NCI-H1436 treated with DMSO at 0.1 percent for 48 hours (cell line): ENCODE measurements at regions not wholly inside any gene's neighbourhood (a gene's known extent, or its start where the extent isn't known, plus 50 kb on each side); places are given as distances from the start of the nearest gene placed in this dataset.
"Not testable (repeated sequence)": the region's sequence is repeated elsewhere in the genome, so short reads cannot be mapped to it uniquely, and the experiment has no call there.

ENCODE experiments used
- DNase-seq: peaks from one replicate; lab custom pipeline; 2025; lab: John Stamatoyannopoulos, UW

GRCh38 chr3:162411556-162411955 is 914.9 kb downstream of the OTOL1 start:
- DNase-seq, result not testable (repeated sequence)

- no peak for DNase-seq
Measured at GRCh38 chr3:162421721-162422120, 925.1 kb downstream of the OTOL1 start.

- DNase-seq, result no peak
Measured at GRCh38 chr3:162428192-162428591, 931.6 kb downstream of the OTOL1 start.

- no peak for DNase-seq
Measured at GRCh38 chr3:162435750-162436149, 939.1 kb downstream of the OTOL1 start.

DNA sequence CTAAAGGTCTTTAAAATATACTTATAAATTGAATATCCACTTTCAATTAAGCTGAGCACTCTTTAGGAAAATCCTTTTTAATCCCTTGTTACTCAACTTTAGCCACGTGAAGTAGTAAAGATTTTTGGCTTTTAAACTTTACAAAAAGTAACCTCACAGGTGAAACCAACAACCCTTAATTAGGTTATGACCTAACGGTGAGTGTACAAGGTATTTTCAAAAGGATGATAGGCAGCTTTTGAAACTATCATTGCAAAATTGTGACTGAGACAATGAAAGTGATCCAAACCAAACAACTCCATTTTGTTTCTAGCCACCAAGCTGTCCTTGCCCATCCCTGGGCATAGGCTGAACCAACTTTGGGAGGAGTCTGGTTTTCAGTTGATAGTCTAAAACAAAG is 940.2 kb downstream of the OTOL1 start:
- no peak for DNase-seq

DNA sequence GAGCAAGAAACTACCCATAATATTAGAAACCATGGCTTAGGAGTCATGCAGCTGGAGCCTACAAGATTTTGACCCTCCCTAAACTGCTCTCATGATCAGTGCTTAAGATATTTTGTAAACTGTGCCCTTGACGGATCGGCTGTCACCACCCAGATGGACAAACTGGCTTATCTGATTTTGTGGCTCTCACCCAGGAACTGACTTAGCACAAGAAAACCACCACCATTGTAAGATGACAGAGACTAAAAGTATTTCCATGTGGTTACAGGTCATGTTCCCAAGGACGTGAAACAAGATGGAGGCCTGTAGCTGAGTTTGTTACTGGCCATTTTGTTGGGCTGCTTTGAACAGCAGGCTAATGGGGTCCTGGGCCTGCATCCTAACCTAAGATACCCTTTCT is 940.9 kb downstream of the OTOL1 start:
- no peak for DNase-seq

- DNase-seq, result no peak
Measured at GRCh38 chr3:162441716-162442115, 945.1 kb downstream of the OTOL1 start.

DNA sequence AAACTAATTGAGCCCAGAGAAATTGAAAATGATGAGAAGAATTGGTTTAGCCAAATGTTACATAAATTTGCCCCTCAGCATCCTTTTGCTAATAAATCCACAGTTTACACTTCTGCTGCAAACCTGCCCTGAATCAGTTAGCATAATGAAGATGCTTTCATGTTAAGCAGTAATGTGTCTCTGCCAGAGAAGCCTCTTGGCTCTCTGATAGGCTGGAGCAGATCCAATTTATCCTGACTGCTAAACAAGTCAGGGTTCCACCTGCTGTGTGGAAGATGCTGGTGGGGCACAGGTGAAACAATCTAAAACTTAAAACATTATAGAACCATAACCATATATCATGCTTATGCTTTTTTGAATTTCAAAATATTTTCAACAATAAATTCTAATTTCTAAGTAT is 946.8 kb downstream of the OTOL1 start:
- DNase-seq, result no peak

DNA sequence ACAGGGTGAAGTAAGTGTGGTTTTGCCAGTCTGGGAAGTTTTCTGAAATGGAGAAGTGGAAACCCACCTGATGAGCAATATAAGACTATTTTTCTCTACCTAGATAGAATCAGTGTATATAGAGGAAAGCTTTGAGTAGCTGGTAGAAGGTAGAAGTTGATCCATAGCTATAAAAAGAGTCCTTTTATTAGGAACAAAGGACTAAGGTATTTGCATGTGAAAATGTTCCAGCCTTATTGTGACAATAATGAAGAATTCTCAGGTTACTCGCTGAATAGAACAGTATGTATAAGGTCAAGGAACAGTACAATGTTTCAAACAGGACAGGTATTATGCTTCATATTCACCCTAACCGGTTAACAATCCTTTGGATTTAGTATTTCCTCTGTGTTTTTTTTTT is 972.2 kb downstream of the OTOL1 start:
- no peak for DNase-seq

- no peak for DNase-seq
Measured at GRCh38 chr3:162487138-162487537, 990.5 kb downstream of the OTOL1 start.

- DNase-seq, result no peak
Measured at GRCh38 chr3:162489853-162490252, 993.2 kb downstream of the OTOL1 start.

DNA sequence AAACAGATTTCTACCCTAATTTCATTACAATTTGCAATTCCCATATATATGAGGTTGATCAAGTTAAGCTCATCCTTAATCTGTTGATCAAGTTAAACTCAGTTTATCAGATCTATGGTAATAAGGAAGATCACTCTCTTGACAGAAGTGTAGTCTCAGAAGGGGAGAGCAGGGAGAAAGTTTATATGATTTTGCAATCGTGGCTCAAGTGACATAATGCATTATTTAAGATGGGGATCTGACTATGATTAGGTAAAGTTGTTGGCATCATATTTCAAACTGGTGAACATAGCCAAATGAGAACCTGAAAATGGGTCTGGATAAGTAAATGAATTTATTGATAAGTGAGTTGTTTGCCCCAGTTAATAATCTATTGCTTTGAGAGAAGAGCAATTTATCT is 995.3 kb downstream of the OTOL1 start:
- no peak for DNase-seq

GRCh38 chr3:162492446-162493081 is 996.0 kb downstream of the OTOL1 start:
- DNase-seq, result no peak

- no peak for DNase-seq
Measured at GRCh38 chr3:162498626-162499025, 1002.0 kb downstream of the OTOL1 start.

- DNase-seq, result no peak
Measured at GRCh38 chr3:162507397-162507796, 1010.8 kb downstream of the OTOL1 start.

- DNase-seq, result no peak
Measured at GRCh38 chr3:162512488-162512887, 1015.9 kb downstream of the OTOL1 start.

DNA sequence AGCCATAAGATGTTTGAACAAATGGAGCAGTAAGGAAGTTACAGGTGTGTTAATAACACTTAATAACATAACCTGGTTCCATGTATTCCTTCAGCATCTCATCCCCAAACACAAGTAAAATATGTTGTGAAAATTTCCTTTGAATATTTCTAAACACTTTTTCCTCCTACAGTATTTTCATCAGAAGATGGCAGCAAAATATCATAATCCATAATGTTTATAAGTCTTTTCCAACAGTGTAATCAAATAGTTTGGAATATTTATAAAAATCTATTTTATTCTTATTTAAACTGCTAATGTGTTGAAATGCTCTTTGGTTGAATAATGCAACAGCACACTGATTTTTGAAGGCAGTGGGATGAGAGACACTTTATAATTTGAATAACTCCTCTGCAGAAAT is 1020.5 kb downstream of the OTOL1 start:
- DNase-seq, result no peak

GRCh38 chr3:162521669-162522068 is 1025.1 kb downstream of the OTOL1 start:
- DNase-seq, result no peak

- DNase-seq, result no peak
Measured at GRCh38 chr3:162525066-162525742, 1028.6 kb downstream of the OTOL1 start.

DNA sequence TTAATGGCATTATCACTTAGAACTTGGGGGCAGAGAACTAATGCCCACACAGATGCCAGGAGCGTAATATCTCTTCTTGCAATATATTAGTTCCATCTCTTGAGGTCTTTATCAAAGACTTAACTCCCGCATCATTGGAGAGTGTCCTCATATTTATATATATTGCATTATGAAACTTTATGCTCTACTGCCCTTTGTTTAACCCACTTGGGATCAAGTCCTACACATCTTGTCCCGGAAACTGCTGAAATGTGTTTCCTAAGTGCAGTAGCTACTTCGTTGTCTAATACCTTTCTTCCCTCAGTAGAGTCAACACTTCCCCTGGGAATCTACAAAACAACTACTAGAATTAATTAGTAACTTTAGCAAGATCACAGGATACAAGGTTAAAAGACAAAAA is 1029.2 kb downstream of the OTOL1 start:
- DNase-seq, result no peak

- no peak for DNase-seq
Measured at GRCh38 chr3:162534431-162534830, 1037.8 kb downstream of the OTOL1 start.

GRCh38 chr3:162538491-162538890 is 1041.9 kb downstream of the OTOL1 start:
- no peak for DNase-seq

DNA sequence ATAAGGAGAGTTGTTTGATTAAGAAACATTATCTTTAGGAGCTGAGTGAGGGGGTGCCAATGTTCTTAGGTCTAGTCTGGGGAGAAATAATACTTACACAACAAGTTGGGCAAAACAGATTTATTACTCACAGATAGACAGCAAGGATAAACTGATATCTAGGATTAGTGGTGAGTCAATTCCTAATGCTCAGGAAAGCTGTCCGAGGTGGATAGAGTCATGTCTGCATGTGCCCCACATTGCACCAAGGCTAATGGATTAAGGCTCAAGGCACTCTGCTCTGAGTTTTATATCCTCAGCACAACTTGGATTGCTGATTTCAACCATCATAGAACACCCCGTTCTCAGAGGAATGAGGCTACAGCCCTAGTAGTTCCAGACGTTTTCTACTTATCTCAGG is 1042.3 kb downstream of the OTOL1 start:
- DNase-seq, result no peak

- DNase-seq, result no peak
Measured at GRCh38 chr3:162540421-162540820, 1043.8 kb downstream of the OTOL1 start.
